OCI-LY3 (cell line): ENCODE measurements at regions not wholly inside any gene's neighbourhood (a gene's known extent, or its start where the extent isn't known, plus 50 kb on each side); places are given as distances from the start of the nearest gene placed in this dataset.

Experiments used
- H2AFZ ChIP-seq: fragments of 200-600, 300-600 bp; shearing (Covaris generic); 2 replicates; pipeline ENCODE4 v1.6.0; 2014; ENCODE audit warnings: antibody characterized with exemption, low read depth, low read length
- H3K27ac ChIP-seq: fragments of 200-600, 300-600 bp; sonication (generic); 2 replicates; pipeline ENCODE4 v1.5.1; 2014; ENCODE audit warnings: mild to moderate bottlenecking, low read length, moderate library complexity, mixed read lengths
- H3K27me3 ChIP-seq: fragments of 200-600, 300-600 bp; sonication (generic); 2 replicates; pipeline ENCODE4 v1.6.1; 2014; ENCODE audit warnings: low read depth, low read length, mixed read lengths
- H3K36me3 ChIP-seq: fragments of 200-600, 300-600 bp; sonication (generic); replicated peaks from 2 replicates; pipeline ENCODE3; 2014; ENCODE audit warnings: low read depth, low read length, mixed read lengths
- H3K4me1 ChIP-seq: fragments of 300-600, 200-600 bp; sonication (generic); 2 replicates; pipeline ENCODE4 v1.6.1; 2014; ENCODE audit warnings: low read length, mixed read lengths
- H3K4me2 ChIP-seq: fragments of 200-600, 300-600 bp; sonication (generic); 2 replicates; pipeline ENCODE4 v1.6.1; 2014; ENCODE audit warnings: low read length, mixed read lengths
- H3K4me3 ChIP-seq: fragments of 300-600, 200-600 bp; sonication (generic); 2 replicates; pipeline ENCODE4 v1.5.1; 2014; ENCODE audit warnings: antibody characterized with exemption, mild to moderate bottlenecking, low read length, moderate library complexity
- H3K79me2 ChIP-seq: fragments of 300-600, 200-600 bp; shearing (Covaris generic); 2 replicates; pipeline ENCODE4 v1.6.1; 2014; ENCODE audit warnings: mild to moderate bottlenecking, low read length, mixed read lengths
- H3K9ac ChIP-seq: fragments of 300-600, 200-600 bp; shearing (Covaris generic); 2 replicates; pipeline ENCODE4 v1.6.0; 2014; ENCODE audit warnings: mild to moderate bottlenecking, low read length, moderate library complexity
- H3K9me3 ChIP-seq: fragments of 200-600, 300-600 bp; shearing (Covaris generic); 2 replicates; pipeline ENCODE4 v1.6.1; 2014; ENCODE audit warnings: low read length, mixed read lengths; ENCODE audit not compliant: insufficient read depth
- H4K20me1 ChIP-seq: fragments of 200-600, 300-600 bp; sonication (generic); 2 replicates; pipeline ENCODE4 v1.6.1; 2016; ENCODE audit warnings: low read length, mixed read lengths; ENCODE audit not compliant: insufficient read depth
- CTCF ChIP-seq: fragments of 200-600, 300-600 bp; sonication (generic); IDR thresholded peaks from 2 replicates; pipeline ENCODE4 v1.5.1; 2014; ENCODE audit warnings: antibody characterized with exemption, low read length, low read depth
- EZH2phosphoT487 ChIP-seq: fragments of 200-600 bp; shearing (Covaris generic); IDR thresholded peaks from 2 replicates; pipeline ENCODE4 v1.6.1; 2018; ENCODE audit warnings: antibody characterized with exemption, mixed run types, low read depth

- Histone ChIP-seq H3K27me3 (no peaks in the 10 kb centered on the region), H3K4me2 (no peak overlapping the region), H3K36me3 (no peaks in the 10 kb centered on the region), H3K4me3 (no peak overlapping the region), H3K9me3 (no peaks in the 10 kb centered on the region), H3K4me1 (no peaks in the 10 kb centered on the region), H3K27ac (no peak overlapping the region), H2AFZ (no peak overlapping the region), H3K79me2 (no peaks in the 10 kb centered on the region), H4K20me1 (no peaks in the 10 kb centered on the region), H3K9ac (no peak overlapping the region)
- TF ChIP-seq EZH2phosphoT487: no peak
- no peak for TF ChIP-seq CTCF
These were observed 969.7 kb downstream of the GATA3 start for GRCh38 chr10:9024210-9024609.

- H2AFZ ChIP-seq: no peak overlapping the region
- H3K27me3 ChIP-seq: no peaks in the 10 kb centered on the region
- H3K4me3 ChIP-seq: no peak overlapping the region
- H4K20me1 ChIP-seq: no peaks in the 10 kb centered on the region
- H3K27ac ChIP-seq: no peak overlapping the region
- TF ChIP-seq CTCF (no peak), EZH2phosphoT487 (no peak)
- H3K9me3 ChIP-seq: no peaks in the 10 kb centered on the region
- H3K4me2 ChIP-seq: no peak overlapping the region
- no peaks in the 10 kb centered on the region for H3K36me3 ChIP-seq
- no peaks in the 10 kb centered on the region for H3K79me2 ChIP-seq
- no peaks in the 10 kb centered on the region for H3K4me1 ChIP-seq
- no peak overlapping the region for H3K9ac ChIP-seq
These were observed 973.7 kb downstream of the GATA3 start for GRCh38 chr10:9028231-9028630.

- no peaks in the 10 kb centered on the region for H3K36me3 ChIP-seq
- no peak for TF ChIP-seq EZH2phosphoT487
- no peak for TF ChIP-seq CTCF
- no peaks in the 10 kb centered on the region for H4K20me1 ChIP-seq
- no peaks in the 10 kb centered on the region for H3K79me2 ChIP-seq
- H3K4me3 ChIP-seq: no peak overlapping the region
- H3K9ac ChIP-seq: no peak overlapping the region
- no peaks in the 10 kb centered on the region for H3K9me3 ChIP-seq
- no peak overlapping the region for H3K4me2 ChIP-seq
- no peaks in the 10 kb centered on the region for H3K27me3 ChIP-seq
- no peak overlapping the region for H3K27ac ChIP-seq
- H3K4me1 ChIP-seq: no peaks in the 10 kb centered on the region
- no peak overlapping the region for H2AFZ ChIP-seq
These were observed 980.9 kb downstream of the GATA3 start for GRCh38 chr10:9035355-9035754.

GRCh38 chr10:9036711-9037204 is 982.3 kb downstream of the GATA3 start:
- Histone ChIP-seq H3K4me3 (no peak overlapping the region), H2AFZ (no peak overlapping the region), H3K4me2 (no peak overlapping the region)

More at GRCh38 chr10:9036711-9037204, 982.3 kb downstream of the GATA3 start:
- Histone ChIP-seq H4K20me1 (no peaks in the 10 kb centered on the region), H3K36me3 (no peaks in the 10 kb centered on the region), H3K4me1 (no peaks in the 10 kb centered on the region), H3K9me3 (no peaks in the 10 kb centered on the region), H3K27ac (no peak overlapping the region), H3K79me2 (no peaks in the 10 kb centered on the region), H3K27me3 (no peaks in the 10 kb centered on the region), H3K9ac (no peak overlapping the region)
- TF ChIP-seq EZH2phosphoT487 (no peak), CTCF (no peak)
